SU-DHL-6 (cell line): ENCODE measurements at regions not wholly inside any gene's neighbourhood (a gene's known extent, or its start where the extent isn't known, plus 50 kb on each side); places are given as distances from the start of the nearest gene placed in this dataset.

Experiments
- H2AFZ ChIP-seq: fragments of 200-600 bp; sonication (generic); 2 replicates; pipeline ENCODE4 v1.6.1; 2014; ENCODE audit warnings: low read depth, mild to moderate bottlenecking, moderate library complexity, mixed read lengths, antibody characterized with exemption, low read length; ENCODE audit not compliant: severe bottlenecking
- H3F3A ChIP-seq: fragments of 200-600 bp; shearing (Covaris generic); 2 replicates; pipeline ENCODE4 v1.6.0; 2016; ENCODE audit warnings: antibody characterized with exemption, mild to moderate bottlenecking; ENCODE audit not compliant: insufficient read depth
- H3K27ac ChIP-seq: fragments of 200-600 bp; sonication (generic); 2 replicates; pipeline ENCODE4 v1.5.1; 2016; ENCODE audit warnings: low read depth, mild to moderate bottlenecking, low read length, moderate library complexity, mixed read lengths
- H3K27me3 ChIP-seq: fragments of 200-600 bp; sonication (generic), shearing (Covaris generic); 2 replicates; pipeline ENCODE4 v1.6.0; 2014; ENCODE audit warnings: mild to moderate bottlenecking, low read length
- H3K36me3 ChIP-seq: fragments of 200-600 bp; sonication (generic); 2 replicates; pipeline ENCODE4 v1.6.1; 2014; ENCODE audit warnings: mild to moderate bottlenecking, low read length, mixed read lengths
- H3K4me2 ChIP-seq: fragments of 300-600, 200-600 bp; shearing (Covaris generic), sonication (generic); 2 replicates; pipeline ENCODE4 v1.6.0; 2014; ENCODE audit warnings: low read length, low read depth, mild to moderate bottlenecking; ENCODE audit not compliant: poor library complexity, severe bottlenecking
- H3K4me3 ChIP-seq: fragments of 200-600 bp; sonication (generic); 2 replicates; pipeline ENCODE4 v1.5.1; 2014; ENCODE audit warnings: antibody characterized with exemption, low read length, mild to moderate bottlenecking, mixed read lengths; ENCODE audit not compliant: insufficient read depth, poor library complexity, severe bottlenecking
- H3K79me2 ChIP-seq: fragments of 200-600 bp; sonication (generic); 2 replicates; pipeline ENCODE4 v1.6.1; 2014; ENCODE audit warnings: mild to moderate bottlenecking, low read length, moderate library complexity; ENCODE audit not compliant: insufficient read depth
- H3K9ac ChIP-seq: fragments of 200-600 bp; sonication (generic); 2 replicates; pipeline ENCODE4 v1.7.0; 2014; ENCODE audit warnings: mild to moderate bottlenecking, low read length
- H3K9me2 ChIP-seq: fragments of 200-600 bp; sonication (generic); replicated peaks from 2 replicates; pipeline ENCODE4 v1.6.1; 2014; ENCODE audit warnings: low read length; ENCODE audit not compliant: insufficient read depth
- H3K9me3 ChIP-seq: fragments of 200-600 bp; sonication (generic); 2 replicates; pipeline ENCODE4 v1.6.1; 2014; ENCODE audit warnings: low read length, mixed read lengths; ENCODE audit not compliant: insufficient read depth
- H4K20me1 ChIP-seq: fragments of 200-600 bp; sonication (generic); 2 replicates; pipeline ENCODE4 v1.6.1; 2014; ENCODE audit warnings: low read depth, mild to moderate bottlenecking, antibody characterized with exemption, low read length, moderate library complexity, mixed read lengths
- EZH2phosphoT487 ChIP-seq: fragments of 200-600 bp; sonication (generic), shearing (Covaris generic); conservative IDR thresholded peaks from 2 replicates; pipeline ENCODE4 v1.6.1; 2018; ENCODE audit warnings: mild to moderate bottlenecking, antibody characterized with exemption, low read length, moderate library complexity, mixed read lengths
- TF ChIP-seq, protein P1 (sequence below): fragments of 200-600 bp; sonication (generic); IDR thresholded peaks from one replicate; pipeline ENCODE4 v1.5.1; 2017; ENCODE audit warnings: antibody characterized with exemption, mild to moderate bottlenecking, low read length, moderate library complexity; ENCODE audit not compliant: insufficient read depth, poor library complexity, severe bottlenecking

DNA sequence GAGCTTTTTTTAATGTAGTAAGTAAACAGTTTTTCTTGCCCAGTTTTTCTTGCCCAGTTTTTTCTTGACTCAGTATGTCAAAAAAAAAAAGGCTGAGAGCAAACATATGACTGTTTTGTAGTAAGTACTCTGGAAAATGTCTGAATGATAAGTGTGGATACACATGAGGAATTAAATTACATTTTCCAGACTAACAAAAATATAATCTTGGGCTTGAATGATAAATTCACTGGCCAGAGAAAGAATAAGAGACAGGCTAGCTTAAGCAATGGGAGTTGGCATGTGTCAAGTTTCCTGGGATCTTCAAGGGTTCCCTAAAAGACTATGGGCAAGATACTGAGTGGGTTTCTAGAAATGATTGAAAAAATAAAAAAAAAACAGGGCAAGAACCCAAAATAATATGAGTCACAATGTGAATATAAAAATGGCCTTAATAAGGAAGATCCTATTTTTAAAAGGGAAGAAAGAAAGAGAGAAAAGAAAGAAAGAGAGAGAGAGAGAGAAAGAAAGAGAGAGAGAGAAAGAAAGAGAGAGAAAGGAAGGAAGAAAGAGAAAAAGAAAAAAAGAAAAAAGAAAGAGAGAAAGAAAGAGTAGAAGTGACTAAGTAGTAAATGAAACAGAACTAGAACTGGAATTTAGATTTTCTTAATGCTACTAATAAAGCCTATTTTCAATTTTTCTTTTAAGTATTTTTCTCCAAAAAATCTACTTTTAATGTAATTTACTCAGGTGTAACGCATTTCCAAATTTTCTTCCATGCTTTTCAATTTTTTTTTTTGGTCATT, 60.2 kb downstream of the TFPI2 start:
- Histone ChIP-seq H3K27ac (no peak overlapping the region), H3K9me2 (no peaks in the 10 kb centered on the region), H3K27me3 (no peaks in the 10 kb centered on the region; the same call in 1 of the 2 replicates), H3K4me2 (no peak overlapping the region), H3K9ac (no peak overlapping the region), H3K79me2 (no peaks in the 10 kb centered on the region), H4K20me1 (no peaks in the 10 kb centered on the region), H2AFZ (no peak overlapping the region), H3F3A (no peaks in the 10 kb centered on the region), H3K9me3 (no peaks in the 10 kb centered on the region), H3K36me3 (no peaks in the 10 kb centered on the region), H3K4me3 (no peak overlapping the region)
- TF ChIP-seq, protein P1, sequence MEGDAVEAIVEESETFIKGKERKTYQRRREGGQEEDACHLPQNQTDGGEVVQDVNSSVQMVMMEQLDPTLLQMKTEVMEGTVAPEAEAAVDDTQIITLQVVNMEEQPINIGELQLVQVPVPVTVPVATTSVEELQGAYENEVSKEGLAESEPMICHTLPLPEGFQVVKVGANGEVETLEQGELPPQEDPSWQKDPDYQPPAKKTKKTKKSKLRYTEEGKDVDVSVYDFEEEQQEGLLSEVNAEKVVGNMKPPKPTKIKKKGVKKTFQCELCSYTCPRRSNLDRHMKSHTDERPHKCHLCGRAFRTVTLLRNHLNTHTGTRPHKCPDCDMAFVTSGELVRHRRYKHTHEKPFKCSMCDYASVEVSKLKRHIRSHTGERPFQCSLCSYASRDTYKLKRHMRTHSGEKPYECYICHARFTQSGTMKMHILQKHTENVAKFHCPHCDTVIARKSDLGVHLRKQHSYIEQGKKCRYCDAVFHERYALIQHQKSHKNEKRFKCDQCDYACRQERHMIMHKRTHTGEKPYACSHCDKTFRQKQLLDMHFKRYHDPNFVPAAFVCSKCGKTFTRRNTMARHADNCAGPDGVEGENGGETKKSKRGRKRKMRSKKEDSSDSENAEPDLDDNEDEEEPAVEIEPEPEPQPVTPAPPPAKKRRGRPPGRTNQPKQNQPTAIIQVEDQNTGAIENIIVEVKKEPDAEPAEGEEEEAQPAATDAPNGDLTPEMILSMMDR = no peak
- no peak for TF ChIP-seq EZH2phosphoT487

GRCh38 chr7:93828260-93828659, 62.3 kb downstream of the TFPI2 start:
- Histone ChIP-seq H3F3A (no peaks in the 10 kb centered on the region), H3K79me2 (no peaks in the 10 kb centered on the region), H3K27me3 (no peaks in the 10 kb centered on the region; the same call in 1 of the 2 replicates), H2AFZ (no peak overlapping the region), H3K4me2 (no peak overlapping the region), H3K9me3 (no peaks in the 10 kb centered on the region), H4K20me1 (no peaks in the 10 kb centered on the region), H3K9ac (no peak overlapping the region), H3K36me3 (no peaks in the 10 kb centered on the region), H3K27ac (no peak overlapping the region), H3K9me2 (no peaks in the 10 kb centered on the region), H3K4me3 (no peak overlapping the region)
- no peak for TF ChIP-seq EZH2phosphoT487
- TF ChIP-seq, protein P1 = no peak

DNA sequence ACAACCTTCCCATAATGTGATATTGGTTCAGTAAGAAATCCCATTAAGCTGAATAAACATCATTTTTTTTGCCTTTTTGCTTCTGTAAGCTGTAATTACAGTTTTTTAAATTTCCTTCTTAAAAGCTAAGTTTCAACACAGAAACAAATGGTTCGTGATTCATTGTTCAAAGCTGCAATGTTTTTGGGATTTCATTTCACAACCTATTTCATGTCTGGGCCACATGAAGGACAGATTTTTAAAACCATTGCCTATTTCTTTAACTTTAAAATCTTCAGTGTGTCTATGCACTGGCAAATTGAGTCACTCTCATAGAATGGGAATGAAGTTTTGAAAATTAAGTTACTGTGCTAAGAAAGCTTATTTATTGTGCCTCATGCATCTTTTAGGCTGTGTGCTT, 66.9 kb downstream of the TFPI2 start:
- Histone ChIP-seq H4K20me1 (no peaks in the 10 kb centered on the region), H2AFZ (no peak overlapping the region), H3K79me2 (no peaks in the 10 kb centered on the region), H3K9me2 (no peaks in the 10 kb centered on the region), H3K27me3 (no peaks in the 10 kb centered on the region), H3F3A (no peaks in the 10 kb centered on the region), H3K9me3 (no peaks in the 10 kb centered on the region), H3K36me3 (no peaks in the 10 kb centered on the region), H3K4me3 (no peak overlapping the region), H3K4me2 (no peak overlapping the region), H3K9ac (no peak overlapping the region), H3K27ac (no peak overlapping the region)
- TF ChIP-seq EZH2phosphoT487 = 0 out of 2 replicates have a peak, but pooled peaks have one; percentile 60
- TF ChIP-seq, protein P1 = no peak
